ENCODE measurements at regions not wholly inside any gene's neighbourhood (a gene's known extent, or its start where the extent isn't known, plus 50 kb on each side); places are given as distances from the start of the nearest gene placed in this dataset.

GRCh38 chr12:84738481-84738972 is 174.1 kb downstream of the SLC6A15 start:
- TF ChIP-seq CTCF (IDR thresholded peaks at IDR 0.05) (no peak), EP300 (IDR thresholded peaks at IDR 0.05) (no peak)
